Activated CD8-positive, alpha-beta memory T cell treated with anti-CD3 and anti-CD28 coated beads for 48 hours (primary cell): ENCODE measurements at regions not wholly inside any gene's neighbourhood (a gene's known extent, or its start where the extent isn't known, plus 50 kb on each side); places are given as distances from the start of the nearest gene placed in this dataset.
A peak's percentile ranks its signal among the peaks of the same experiment; 100 is the strongest.
"Not testable (repeated sequence)": the region's sequence is repeated elsewhere in the genome, so short reads cannot be mapped to it uniquely, and the experiment has no call there.

Experiments
- DNase-seq, 3 experiments: peaks; one replicate each; pipeline ENCODE4 v3.0.0-alpha.2; 2020; ENCODE audit warnings: low read depth in 2 of 3, low spot score in 2 of 3

DNA sequence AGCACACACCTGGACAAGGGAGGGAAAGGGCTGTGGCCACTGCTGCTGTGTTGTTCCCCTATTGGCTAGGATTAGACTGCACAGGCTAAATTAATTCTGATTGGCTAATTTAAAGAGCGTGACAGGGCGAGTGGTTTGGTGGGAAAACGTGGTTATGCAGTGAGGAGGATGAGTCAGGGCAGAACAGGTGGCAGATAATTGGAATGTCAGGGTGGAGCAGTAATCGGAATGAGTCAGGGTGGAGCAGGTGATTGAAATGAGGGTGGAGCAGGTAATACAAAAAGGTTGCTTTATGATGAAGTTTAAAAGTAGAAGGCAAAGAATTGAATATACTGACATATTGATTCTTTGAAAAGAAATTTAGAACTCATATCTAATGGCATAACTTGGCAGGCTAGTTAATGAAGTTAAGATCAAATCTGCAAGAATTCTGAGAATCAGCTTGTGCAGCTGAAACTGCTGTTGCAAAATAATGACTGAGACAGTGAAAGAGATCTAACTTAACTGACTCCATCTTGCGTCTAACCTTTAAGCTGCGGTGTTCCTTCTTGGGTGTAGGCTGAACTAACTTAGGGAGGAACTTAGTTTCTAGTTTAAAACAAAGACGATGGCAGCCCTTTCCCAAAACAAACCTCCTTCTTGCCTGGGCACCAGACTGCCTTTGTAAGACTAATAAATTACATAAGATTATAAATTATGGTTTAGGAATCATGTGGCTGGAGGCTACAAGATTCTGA lies 174.3 kb downstream of the UTP18 start:
- no peak for DNase-seq

DNA sequence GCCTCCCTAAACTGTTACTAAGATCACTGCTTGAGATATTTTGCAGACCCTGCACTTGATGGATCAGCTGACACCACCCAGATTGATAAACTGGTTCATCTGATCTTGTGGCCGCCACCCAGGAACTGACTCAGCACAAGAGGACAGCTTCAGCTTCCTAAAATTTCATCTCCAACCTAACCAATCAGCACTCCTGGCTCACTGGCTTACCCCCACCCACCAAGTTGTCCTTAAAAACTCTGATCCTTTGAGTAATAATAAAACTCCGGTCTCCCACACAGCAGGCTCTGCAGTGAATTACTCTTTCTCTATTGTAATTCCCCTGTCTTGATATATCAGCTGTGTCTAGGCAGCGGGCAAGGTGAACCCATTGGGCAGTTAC lies 174.8 kb downstream of the UTP18 start:
- no peak for DNase-seq

DNA sequence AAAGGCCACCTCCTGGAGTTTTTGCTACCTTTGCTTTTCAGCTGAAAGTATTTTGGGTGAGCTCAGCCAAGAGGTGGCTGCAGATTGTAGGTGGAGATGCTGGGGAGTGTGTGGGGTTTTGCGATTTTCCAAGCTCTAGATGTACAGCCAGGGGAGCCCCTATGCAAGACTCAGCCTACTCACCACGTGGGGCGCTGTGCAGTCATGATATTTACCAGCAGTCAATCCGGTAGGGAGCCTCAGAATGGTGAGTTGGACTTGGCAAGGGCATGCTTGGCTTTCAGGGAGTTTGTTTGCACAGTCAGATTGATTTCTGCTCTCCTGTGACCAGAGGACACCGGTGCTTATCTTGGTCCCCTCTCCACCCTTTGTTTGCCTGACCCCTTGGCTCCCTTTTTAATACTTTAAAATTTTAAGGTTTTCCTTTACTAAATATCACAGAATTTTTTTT lies 175.3 kb downstream of the UTP18 start:
- DNase-seq: no peak

DNA sequence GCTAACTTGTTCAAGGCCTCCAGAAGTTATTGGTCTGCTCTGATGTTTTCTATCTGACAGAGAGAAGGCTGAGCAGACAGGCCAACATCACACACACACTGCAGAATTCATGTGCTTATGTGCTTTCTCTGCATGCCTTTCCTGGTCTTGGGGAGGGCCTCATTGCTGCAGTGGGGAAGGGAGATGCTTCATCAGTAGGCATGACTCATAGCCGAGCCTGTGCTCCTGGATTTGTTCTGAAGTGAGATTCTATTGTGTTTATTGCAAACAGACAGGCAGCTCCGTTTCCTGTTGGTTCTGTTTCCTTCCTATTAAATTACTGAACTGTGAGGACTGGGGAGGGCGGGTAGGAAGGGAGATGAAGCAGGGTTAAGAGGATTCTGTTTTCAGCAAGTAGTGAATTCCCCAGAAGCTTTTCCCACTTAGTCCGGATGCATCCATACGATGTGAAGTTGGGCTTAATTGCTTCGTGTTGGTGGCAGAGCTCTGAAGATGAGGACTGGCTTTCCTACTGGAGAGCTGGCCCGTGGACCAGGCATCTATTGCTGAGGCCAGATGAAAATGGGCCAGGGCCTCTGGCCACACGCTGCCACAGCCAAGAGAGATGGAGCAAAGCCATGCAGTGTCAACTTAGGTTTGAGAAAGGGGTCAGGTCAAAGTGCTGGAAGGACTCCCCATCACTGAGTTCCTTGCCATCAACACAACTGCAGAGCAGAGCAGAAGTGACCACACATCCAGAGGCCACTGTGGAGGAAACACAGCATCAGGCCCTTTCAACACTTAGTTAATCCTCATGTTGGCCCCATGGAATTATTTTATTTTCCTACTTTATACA lies 179.3 kb downstream of the UTP18 start:
- no peak for DNase-seq

DNA sequence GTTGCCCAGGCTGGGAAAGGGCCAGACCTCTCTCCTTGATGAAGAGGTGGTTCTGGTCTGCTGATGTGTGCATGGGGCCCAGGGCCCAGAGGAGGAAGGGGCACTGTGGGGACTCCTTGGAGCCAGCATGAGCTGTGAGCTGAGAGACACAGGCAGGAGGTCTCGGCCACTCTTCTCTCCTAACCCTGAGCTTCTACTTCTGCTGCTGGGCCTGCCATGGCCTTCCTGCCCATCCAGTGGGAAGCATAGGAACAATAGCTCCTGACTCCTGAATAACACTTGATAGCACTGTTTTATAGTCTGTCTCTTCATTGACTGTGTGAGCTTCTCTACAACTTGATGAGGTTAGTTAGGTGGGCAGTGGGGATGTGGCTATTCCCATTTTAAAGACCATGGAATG lies 181.1 kb downstream of the UTP18 start:
- no peak for DNase-seq

DNA sequence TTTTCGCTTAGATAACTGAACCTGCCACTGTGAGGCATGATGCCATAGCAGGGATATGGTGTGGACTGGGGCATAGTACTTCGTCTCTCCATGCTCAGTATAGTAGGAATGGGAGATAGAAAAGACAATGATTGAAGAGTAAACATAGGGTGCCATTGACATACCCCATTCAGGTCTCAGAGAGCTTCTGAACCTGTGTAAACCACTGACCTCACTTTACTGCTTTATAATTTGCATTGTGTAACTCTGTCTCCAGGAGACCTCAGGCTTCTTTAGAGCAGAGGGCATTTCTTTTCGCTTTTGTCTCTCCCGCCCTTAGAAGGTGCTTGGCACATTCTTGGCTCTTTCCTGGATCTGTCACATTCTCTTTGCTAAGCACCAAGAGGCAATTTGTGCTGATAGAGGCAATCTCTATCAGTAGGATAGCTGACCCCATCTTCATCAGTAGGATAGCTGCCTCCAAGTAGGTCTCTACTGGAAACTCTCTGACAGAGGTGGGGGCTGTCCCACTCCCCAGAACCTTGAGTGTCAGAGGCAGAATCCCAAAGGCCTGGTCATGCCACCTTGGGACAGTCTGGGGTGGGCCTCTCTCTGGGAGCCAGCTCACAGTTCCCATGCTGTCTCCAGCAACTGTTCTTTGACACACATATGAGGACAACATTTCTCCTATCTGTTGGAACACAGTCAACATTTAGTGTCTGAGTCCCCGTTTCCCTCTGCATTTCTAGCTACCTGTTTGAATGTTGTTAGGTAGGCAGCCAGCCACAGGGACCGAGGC lies 181.9 kb downstream of the UTP18 start:
- DNase-seq: no peak

DNA sequence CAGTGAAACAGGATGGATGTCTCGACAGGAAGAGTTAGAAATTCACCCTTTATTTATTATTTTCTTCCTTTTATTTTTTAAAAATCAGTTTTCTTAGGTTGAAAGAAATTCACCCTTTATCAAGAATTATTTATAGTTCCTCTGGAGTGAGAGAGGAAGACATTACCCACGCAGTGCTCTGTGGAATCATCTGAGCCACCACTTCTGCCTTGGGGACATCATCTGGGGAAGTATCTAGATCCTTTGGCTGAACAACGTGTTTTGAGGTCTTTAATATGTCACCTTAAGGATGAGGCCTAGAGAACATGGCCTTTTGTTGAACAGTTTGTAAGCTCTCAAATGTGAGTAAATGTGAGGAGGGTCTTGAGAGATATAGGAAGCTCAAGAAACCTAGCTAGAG lies 183.3 kb downstream of the UTP18 start:
- no peak for DNase-seq

DNA sequence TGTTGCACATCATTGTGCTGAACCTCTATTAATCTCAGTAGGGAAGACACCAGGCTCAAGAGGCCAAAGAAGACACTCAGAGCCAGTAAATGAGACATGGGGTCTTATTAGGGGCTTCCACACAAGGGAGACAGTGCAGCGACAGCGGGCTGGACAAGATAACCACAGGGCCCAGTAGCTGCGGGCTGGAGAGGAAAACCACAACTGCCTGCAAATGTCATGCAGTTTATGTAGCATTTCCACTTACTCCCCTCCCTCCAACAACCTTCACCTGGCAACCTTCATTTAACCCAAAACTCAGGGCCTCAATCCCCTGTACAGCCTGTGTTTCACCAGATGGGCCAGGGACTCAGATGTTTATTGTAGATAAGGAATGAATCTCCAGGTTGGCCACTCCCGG lies 185.6 kb downstream of the UTP18 start:
- DNase-seq: no peak

DNA sequence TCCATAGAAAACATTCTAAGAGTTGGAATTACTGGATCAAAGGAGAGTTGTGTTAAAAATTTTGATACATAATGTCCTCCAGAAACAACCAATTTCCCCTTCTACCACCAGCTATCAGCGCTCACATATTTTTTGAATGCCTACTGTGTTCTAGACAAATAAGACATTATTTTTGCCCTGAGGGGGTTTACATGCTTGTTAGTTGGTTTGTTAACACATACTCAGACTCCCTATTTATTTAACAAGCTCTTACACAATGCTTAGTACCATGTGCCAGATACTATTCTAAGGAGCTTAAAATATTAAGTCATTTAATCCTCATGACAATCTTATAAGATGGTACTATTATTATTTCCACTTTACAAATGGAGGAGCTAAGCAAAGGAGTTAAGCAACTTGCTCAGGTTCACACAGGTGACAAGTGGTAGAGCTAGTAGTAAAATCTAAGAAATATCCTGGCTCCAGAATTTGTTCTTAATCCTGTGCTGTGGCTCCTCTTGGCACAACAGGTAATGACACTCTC lies 194.2 kb downstream of the UTP18 start:
- no peak for DNase-seq

DNA sequence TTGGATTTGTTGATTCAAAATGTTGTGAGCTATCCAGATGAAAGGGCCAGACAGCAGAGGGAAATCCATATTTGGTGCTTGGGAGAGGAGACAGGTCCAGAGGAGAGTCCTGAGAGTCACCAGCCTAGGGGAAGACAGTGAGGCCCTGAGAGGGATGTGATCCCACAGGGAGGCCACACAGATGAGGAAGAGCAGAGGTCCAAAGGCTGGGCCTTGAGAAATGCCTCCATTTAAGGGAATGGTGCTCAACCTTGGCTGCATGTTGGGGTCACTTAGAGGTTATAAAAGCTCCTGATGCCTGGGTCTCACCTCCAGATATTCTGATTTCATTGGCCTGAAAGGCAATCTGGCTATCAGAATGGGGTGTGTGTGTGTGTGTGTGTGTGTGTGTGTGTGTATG lies 194.9 kb downstream of the UTP18 start:
- DNase-seq: no peak

DNA sequence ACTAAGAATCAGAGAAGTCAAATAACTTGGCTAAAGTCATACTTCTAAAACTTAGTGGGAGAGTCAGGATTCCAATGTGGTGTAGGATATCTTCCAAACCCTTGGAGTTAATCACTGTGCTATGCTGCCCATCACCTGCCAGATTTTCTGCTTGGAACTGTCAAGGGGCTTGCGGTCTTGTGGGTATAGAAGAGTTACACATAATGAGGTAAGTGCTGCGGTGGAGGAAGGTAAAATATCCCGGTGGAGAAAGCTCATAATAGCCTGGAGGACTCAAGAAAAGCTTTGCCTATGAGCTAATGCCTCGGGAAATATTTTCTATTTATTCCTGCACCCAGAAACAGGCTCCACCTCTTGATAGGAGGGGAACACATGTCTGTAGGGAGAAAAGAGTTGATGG lies 195.6 kb downstream of the UTP18 start:
- no peak for DNase-seq

DNA sequence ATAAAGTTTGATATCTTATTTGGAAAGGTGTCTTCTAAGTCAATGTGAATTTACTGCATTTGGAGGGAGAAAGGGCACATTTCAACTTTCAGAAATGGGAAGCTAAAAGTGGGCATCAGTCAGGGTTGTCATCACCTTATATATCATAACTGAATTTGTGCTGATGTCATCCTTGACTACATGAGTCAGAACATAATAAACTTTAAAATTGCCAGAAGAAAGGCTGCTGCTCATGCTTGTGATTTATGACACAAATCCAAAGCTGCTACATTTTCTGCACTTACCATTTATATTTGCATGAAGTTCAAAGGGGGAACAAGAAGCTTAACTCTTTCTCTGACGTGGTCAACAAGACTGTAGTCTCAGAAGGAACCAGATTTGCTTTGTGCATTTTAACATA lies 196.6 kb downstream of the UTP18 start:
- no peak for DNase-seq

DNA sequence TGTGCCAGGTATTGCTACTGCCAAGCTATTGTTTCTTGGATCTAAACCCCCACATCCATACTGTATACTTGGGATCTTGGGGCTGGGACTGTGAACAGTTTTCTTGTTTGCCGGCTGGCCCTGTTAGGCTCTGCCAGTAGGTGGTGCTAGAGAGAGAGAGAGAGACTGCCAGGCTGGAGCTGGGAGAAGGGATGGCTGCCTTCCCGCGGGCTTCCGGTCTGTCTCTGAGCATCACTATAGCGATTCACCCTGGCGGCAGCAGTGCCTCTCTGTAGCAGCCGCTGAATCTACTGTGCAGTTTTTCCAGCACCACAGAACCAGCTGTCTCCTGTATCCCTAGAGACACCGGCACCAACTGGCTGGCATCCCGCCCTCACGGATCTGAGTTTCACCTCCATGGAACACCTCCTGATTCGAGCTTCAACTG lies 201.2 kb downstream of the UTP18 start:
- DNase-seq: peak; percentile 2 to 27 (median 18)

DNA sequence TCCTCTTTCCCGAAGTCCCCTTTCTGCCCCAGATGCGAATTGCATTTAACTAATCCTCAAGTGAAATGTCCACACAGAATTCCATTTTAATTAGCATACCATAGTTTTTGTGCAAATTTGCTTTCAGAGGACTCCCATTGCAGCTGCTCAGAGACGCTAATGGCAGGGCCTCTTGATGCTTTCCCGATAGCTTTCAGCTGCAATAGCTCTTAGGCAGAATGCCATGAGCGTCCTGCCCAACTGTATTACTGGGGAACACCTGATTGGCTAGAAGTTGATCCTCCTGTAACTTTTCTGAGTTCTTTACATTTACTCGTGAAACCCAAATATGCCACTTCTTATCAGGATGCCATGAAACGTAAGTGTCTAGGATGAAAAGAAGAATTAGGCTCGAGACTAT lies 203.0 kb downstream of the UTP18 start:
- no peak for DNase-seq

DNA sequence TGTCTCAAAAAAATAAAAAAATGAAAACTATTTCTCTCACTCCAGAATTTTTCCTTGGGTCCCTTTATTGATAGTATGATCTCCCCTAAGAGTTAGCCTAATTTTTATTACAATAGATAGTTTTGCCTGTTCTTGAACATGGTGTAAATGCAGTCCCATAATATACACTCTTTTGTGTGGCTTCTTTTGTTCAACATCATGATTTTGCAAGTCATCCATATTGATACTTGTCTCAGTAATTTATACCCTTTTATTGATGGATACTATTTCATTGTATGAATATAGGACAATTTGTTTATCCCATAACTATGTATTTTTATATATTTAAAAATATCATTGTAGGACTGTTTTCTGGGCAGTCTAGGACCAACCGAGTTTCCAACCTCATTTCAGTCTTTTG lies 207.0 kb downstream of the UTP18 start:
- no peak for DNase-seq

DNA sequence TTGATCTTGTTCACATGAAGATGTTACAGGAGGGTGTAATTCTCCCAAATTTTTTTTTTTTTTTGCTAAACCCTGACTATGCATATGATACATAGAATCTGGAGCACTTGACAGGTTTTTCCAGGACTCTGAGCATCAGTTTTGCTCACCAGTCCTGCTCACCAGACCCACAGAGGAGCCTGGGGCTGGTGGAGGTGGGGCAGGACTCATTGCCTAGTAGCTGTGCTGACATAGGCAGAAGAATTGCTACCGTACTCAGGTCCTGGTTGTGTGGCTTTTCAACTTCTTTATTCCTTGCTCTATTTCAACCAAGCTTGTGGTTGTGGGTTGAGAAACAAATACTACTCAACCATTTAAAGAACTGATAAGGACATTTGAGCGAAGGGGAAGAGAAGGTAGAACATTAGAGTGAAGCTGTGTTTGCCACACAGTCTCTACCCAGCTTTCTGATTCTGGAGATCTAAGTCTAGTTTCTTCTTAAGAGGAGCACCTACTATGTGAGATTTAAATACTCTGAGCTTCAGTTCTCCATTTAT lies 212.4 kb downstream of the UTP18 start:
- no peak for DNase-seq

DNA sequence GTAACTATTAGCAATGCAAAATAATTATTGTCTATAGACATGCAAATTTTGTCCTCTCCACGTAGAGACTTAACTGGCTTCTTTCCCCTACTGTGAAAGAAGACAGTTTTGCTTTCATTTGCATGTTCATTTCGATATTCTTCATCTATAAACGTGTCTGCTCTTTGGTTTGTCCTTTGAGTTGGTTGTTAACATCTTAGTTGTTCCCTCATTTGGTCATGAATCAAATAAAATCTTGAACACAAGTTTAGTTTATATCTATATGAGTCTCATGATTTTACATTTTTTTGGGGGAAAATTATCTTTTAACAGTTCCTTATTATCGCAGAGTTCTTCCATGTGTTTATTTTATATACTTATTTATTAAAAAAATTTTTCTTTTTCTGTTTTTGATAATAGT lies 214.4 kb downstream of the UTP18 start:
- no peak for DNase-seq

DNA sequence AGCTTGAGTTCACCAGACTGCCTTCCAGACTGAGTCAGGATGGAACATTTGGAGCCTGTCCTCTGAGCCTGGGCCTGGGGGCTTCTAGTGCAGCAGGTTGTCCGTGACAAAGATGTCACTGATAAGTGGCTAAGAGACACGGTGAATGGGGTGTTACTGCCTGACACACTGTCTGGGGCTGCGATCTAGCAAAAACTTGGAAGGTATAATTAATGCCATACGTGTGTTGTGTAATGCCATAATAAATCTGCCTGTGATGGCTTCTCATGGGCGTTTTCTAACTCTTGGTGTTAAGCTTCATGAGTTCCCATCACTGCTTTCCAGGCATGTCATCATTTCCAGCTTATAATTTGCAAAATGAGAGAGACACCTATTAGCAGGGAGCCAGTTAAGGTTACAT lies 215.4 kb downstream of the UTP18 start:
- no peak for DNase-seq

DNA sequence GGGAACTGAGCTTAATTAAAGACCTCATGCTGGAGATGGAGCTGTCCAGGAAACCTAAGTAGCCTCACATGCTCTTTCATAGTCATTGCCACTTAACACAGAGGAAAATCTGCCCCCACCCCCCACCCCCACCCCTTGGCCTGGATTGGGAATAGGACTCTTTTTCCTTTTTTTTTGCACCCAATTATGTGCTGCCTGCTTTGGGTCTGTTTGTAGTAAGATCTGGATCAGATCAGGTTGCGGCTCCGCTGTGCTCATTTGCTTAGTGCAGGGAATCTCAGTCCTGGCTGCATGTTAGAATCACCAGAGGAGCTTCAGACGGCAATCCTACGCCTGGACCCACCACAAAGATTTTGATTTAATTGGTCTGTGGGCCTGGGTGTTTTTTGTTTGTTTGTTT lies 219.0 kb downstream of the UTP18 start:
- DNase-seq: no peak

DNA sequence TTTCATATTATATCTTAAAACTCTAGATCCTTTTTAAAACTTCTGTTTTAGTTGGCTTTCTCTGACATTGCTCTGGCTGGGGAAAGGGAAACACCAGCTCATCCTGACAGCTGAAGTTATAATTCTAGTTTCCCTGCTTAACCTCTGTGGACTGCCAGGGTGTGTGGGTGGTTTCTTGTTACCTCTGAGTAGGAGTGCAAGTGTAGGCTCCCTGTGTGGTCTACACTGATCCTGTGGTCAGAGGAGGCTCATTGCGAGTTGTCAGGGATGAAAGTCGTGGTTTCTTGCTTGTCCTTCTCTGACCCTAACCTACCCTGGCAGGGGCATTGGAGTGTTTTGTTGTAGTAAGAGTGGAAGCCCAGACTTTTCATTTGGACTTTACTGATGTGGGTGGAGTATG lies 221.0 kb downstream of the UTP18 start:
- DNase-seq: no peak

DNA sequence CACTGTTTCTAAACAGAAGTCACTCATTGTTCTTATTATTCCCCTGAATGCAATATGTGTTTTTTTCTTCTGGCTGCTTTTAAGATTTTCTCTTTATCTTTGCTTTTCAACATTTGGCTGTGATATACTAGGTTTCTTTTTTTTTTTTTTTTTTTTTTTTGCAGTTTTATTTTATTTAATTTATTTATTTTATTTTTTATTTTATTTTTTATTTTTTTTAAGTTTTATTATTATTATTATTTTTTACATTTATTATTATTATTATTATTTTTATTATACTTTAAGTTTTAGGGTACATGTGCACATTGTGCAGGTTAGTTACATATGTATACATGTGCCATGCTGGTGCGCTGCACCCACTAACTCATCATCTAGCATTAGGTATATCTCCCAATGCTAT lies 221.9 kb downstream of the UTP18 start:
- not testable (repeated sequence) for DNase-seq
